Esophagus squamous epithelium (tissue), 4 donors: ENCODE measurements at regions not wholly inside any gene's neighbourhood (a gene's known extent, or its start where the extent isn't known, plus 50 kb on each side); places are given as distances from the start of the nearest gene placed in this dataset.

Experiments
- CTCF ChIP-seq, 6 experiments: fragments of 450-650 bp in 4 of 6; fragments of 200-600 bp in 2 of 6; sonication (generic) in 2 of 6; IDR thresholded peaks; one replicate each; pipeline ENCODE4 v1.5.1; 2016 to 2019; ENCODE audit warnings: antibody characterized with exemption in 6 of 6, mild to moderate bottlenecking in 4 of 6, moderate library complexity in 4 of 6
- POLR2A ChIP-seq, 4 donors: fragments of 450-650 bp; IDR thresholded peaks; one replicate each; pipeline ENCODE4 v1.6.1; 2017; ENCODE audit warnings: antibody characterized with exemption in 4 of 4, mild to moderate bottlenecking in 4 of 4, moderate library complexity in 3 of 4

- TF ChIP-seq POLR2A (IDR thresholded peaks at IDR 0.05) = no peak
- TF ChIP-seq CTCF (IDR thresholded peaks at IDR 0.05) = no peak
Measured at GRCh38 chr17:71029246-71029645, 859.9 kb downstream of the KCNJ2 start.
